ENCODE measurements at regions not wholly inside any gene's neighbourhood (a gene's known extent, or its start where the extent isn't known, plus 50 kb on each side); places are given as distances from the start of the nearest gene placed in this dataset.
"Not testable (repeated sequence)": the region's sequence is repeated elsewhere in the genome, so short reads cannot be mapped to it uniquely, and the experiment has no call there.

- DNase-seq, result no peak
Observed at GRCh38 chr5:18992264-18992663, 995.7 kb downstream of the CDH18 start.

GRCh38 chr5:18999478-18999877 lies 988.5 kb downstream of the CDH18 start:
- no peak for DNase-seq

- DNase-seq, result peak; percentile 94
Observed at GRCh38 chr5:19001054-19001453, 986.9 kb downstream of the CDH18 start.

- DNase-seq, result peak; percentile 85
Observed at GRCh38 chr5:19001539-19001938, 986.5 kb downstream of the CDH18 start.

- peak; percentile 36 for DNase-seq
Observed at GRCh38 chr5:19002111-19002510, 985.9 kb downstream of the CDH18 start.

- DNase-seq, result no peak
Observed at GRCh38 chr5:19018822-19019221, 969.2 kb downstream of the CDH18 start.

- no peak for DNase-seq
Observed at GRCh38 chr5:19031491-19031890, 956.5 kb downstream of the CDH18 start.

GRCh38 chr5:19035816-19036215 lies 952.2 kb downstream of the CDH18 start:
- DNase-seq, result no peak

GRCh38 chr5:19042106-19042505 lies 945.9 kb downstream of the CDH18 start:
- no peak for DNase-seq

- DNase-seq, result no peak
Observed at GRCh38 chr5:19044311-19044710, 943.7 kb downstream of the CDH18 start.

GRCh38 chr5:19044931-19045695 lies 942.9 kb downstream of the CDH18 start:
- DNase-seq, result no peak

- no peak for DNase-seq
Observed at GRCh38 chr5:19047277-19047676, 940.7 kb downstream of the CDH18 start.

- no peak for DNase-seq
Observed at GRCh38 chr5:19048726-19049125, 939.3 kb downstream of the CDH18 start.

GRCh38 chr5:19058216-19058615 lies 929.8 kb downstream of the CDH18 start:
- DNase-seq, result no peak

- no peak for DNase-seq
Observed at GRCh38 chr5:19064094-19064493, 923.9 kb downstream of the CDH18 start.

- no peak for DNase-seq
Observed at GRCh38 chr5:19067741-19068140, 920.3 kb downstream of the CDH18 start.

- no peak for DNase-seq
Observed at GRCh38 chr5:19098434-19098833, 889.6 kb downstream of the CDH18 start.

GRCh38 chr5:19099195-19099594 lies 888.8 kb downstream of the CDH18 start:
- DNase-seq, result no peak

- DNase-seq, result peak; percentile 6
Observed at GRCh38 chr5:19104948-19105347, 883.1 kb downstream of the CDH18 start.

GRCh38 chr5:19122923-19123322 lies 865.1 kb downstream of the CDH18 start:
- no peak for DNase-seq

GRCh38 chr5:19125956-19126713 lies 861.9 kb downstream of the CDH18 start:
- DNase-seq, result peak; percentile 72

- DNase-seq, result no peak
Observed at GRCh38 chr5:19140276-19140675, 847.7 kb downstream of the CDH18 start.

- DNase-seq, result not testable (repeated sequence)
Observed at GRCh38 chr5:19141937-19142524, 846.0 kb downstream of the CDH18 start.

All from NCI-H82 (cell line).